HG03060 (cell line): ENCODE measurements at regions not wholly inside any gene's neighbourhood (a gene's known extent, or its start where the extent isn't known, plus 50 kb on each side); places are given as distances from the start of the nearest gene placed in this dataset.
"Not testable (repeated sequence)": the region's sequence is repeated elsewhere in the genome, so short reads cannot be mapped to it uniquely, and the experiment has no call there.

Source experiments
- ATAC-seq: cut with Tn5 transposase; IDR thresholded peaks from one replicate; pipeline ENCODE4 v1.9.1; 2021; ENCODE audit warnings: low read depth, moderate number of reproducible peaks; ENCODE audit not compliant: unreplicated experiment

GRCh38 chrX:140088438-140088837, 123.1 kb upstream of the CXorf66 start:
- ATAC-seq, result no peak

- no peak for ATAC-seq
Measured at GRCh38 chrX:140087875-140088274, 122.6 kb upstream of the CXorf66 start.

GRCh38 chrX:140086691-140087090, 121.4 kb upstream of the CXorf66 start:
- no peak for ATAC-seq

- ATAC-seq, result not testable (repeated sequence)
Measured at GRCh38 chrX:140074851-140075250, 109.5 kb upstream of the CXorf66 start.

- ATAC-seq, result no peak
Measured at GRCh38 chrX:140071037-140071436, 105.7 kb upstream of the CXorf66 start.

GRCh38 chrX:140065961-140066662, 100.8 kb upstream of the CXorf66 start:
- no peak for ATAC-seq

GRCh38 chrX:140064993-140065392, 99.7 kb upstream of the CXorf66 start:
- ATAC-seq, result no peak

- ATAC-seq, result peak; percentile 92
Measured at GRCh38 chrX:140057001-140057411, 91.7 kb upstream of the CXorf66 start.

GRCh38 chrX:140053846-140054245, 88.5 kb upstream of the CXorf66 start:
- ATAC-seq, result no peak

GRCh38 chrX:140050906-140051305, 85.6 kb upstream of the CXorf66 start:
- ATAC-seq, result no peak

GRCh38 chrX:140040386-140040785, 75.1 kb upstream of the CXorf66 start:
- ATAC-seq, result no peak

- no peak for ATAC-seq
Measured at GRCh38 chrX:140038842-140039241, 73.5 kb upstream of the CXorf66 start.

- no peak for ATAC-seq
Measured at GRCh38 chrX:140034916-140035315, 69.6 kb upstream of the CXorf66 start.

GRCh38 chrX:140022482-140022881, 57.2 kb upstream of the CXorf66 start:
- ATAC-seq, result no peak

- ATAC-seq, result not testable (repeated sequence)
Measured at GRCh38 chrX:140019134-140019533, 53.8 kb upstream of the CXorf66 start.
